ENCODE measurements at regions not wholly inside any gene's neighbourhood (a gene's known extent, or its start where the extent isn't known, plus 50 kb on each side); places are given as distances from the start of the nearest gene placed in this dataset.

DNA sequence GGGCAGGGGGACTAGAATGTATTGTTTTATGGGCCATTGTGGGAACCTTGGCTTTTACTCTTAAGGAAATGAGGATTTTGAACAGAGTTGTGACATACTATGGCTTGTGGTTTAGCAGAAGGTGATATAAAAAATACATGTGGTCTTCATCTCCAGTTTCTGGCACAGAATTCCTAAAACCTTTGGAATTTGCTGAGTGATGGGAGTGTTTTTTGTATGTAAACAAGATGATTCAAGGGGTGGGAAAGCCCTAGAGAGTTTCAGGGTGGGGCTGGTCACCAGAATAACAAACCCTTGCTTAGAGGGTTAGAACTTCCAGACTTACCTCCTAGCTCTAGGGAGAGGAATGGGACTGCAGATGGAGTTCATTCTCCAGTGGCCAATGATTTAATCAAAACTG, 316.1 kb downstream of the PHKB start:
- TF ChIP-seq, protein P1, sequence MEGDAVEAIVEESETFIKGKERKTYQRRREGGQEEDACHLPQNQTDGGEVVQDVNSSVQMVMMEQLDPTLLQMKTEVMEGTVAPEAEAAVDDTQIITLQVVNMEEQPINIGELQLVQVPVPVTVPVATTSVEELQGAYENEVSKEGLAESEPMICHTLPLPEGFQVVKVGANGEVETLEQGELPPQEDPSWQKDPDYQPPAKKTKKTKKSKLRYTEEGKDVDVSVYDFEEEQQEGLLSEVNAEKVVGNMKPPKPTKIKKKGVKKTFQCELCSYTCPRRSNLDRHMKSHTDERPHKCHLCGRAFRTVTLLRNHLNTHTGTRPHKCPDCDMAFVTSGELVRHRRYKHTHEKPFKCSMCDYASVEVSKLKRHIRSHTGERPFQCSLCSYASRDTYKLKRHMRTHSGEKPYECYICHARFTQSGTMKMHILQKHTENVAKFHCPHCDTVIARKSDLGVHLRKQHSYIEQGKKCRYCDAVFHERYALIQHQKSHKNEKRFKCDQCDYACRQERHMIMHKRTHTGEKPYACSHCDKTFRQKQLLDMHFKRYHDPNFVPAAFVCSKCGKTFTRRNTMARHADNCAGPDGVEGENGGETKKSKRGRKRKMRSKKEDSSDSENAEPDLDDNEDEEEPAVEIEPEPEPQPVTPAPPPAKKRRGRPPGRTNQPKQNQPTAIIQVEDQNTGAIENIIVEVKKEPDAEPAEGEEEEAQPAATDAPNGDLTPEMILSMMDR (IDR thresholded peaks at IDR 0.05): no peak
- TF ChIP-seq POLR2AphosphoS5 (IDR thresholded peaks at IDR 0.05) (no peak), EP300 (IDR thresholded peaks at IDR 0.05) (no peak), POLR2A (IDR thresholded peaks at IDR 0.05) (no peak)
